H1 (cell line): ENCODE measurements at regions not wholly inside any gene's neighbourhood (a gene's known extent, or its start where the extent isn't known, plus 50 kb on each side); places are given as distances from the start of the nearest gene placed in this dataset.

Experiments used
- ASH2L ChIP-seq: fragments of 200-600, 300-600 bp; sonication (generic); IDR thresholded peaks from one replicate; pipeline ENCODE4 v1.7.1; 2017; ENCODE audit warnings: low read length
- EP300 ChIP-seq, 2 experiments: IDR thresholded peaks; 1 replicate in 1 of 2; 2 replicates in 1 of 2; pipeline ENCODE4 v1.6.1; 2011 to 2012; ENCODE audit warnings: low read depth in 2 of 2, low read length in 2 of 2, mild to moderate bottlenecking in 2 of 2, borderline replicate concordance in 1 of 2, inconsistent platforms in 1 of 2, moderate library complexity in 1 of 2
- EZH2 ChIP-seq: fragments of 200-600 bp; sonication (generic); IDR thresholded peaks from 2 replicates; pipeline ENCODE4 v1.7.1; 2012; ENCODE audit warnings: low read depth, mild to moderate bottlenecking, moderate library complexity, low read length, inconsistent platforms; ENCODE audit not compliant: severe bottlenecking
- POLR2A ChIP-seq, 2 experiments: IDR thresholded peaks; 1 replicate in 1 of 2; 2 replicates in 1 of 2; pipeline ENCODE4 v1.6.1; 2011; ENCODE audit warnings: low read depth in 2 of 2, low read length in 2 of 2, mild to moderate bottlenecking in 2 of 2; ENCODE audit errors: control extremely low read depth in 1 of 2
- RBBP5 ChIP-seq: IDR thresholded peaks from 2 replicates; pipeline ENCODE4 v1.7.1; 2012; ENCODE audit warnings: low read depth, mild to moderate bottlenecking, inconsistent platforms, low read length, moderate library complexity, borderline replicate concordance
- TF ChIP-seq, protein P1 (sequence below), 3 experiments: IDR thresholded peaks; 1 replicate in 2 of 3; 2 replicates in 1 of 3; pipeline versions ENCODE4 v1.5.1 to v1.6.1; 2011; ENCODE audit warnings: low read length in 3 of 3, mild to moderate bottlenecking in 3 of 3, inconsistent platforms in 2 of 3, low read depth in 1 of 3, moderate library complexity in 1 of 3; ENCODE audit not compliant: insufficient read depth in 1 of 3; ENCODE audit errors: control extremely low read depth in 1 of 3

GRCh38 chr7:117962366-117962994, 89.2 kb upstream of the CTTNBP2 start:
- TF ChIP-seq, protein P1, sequence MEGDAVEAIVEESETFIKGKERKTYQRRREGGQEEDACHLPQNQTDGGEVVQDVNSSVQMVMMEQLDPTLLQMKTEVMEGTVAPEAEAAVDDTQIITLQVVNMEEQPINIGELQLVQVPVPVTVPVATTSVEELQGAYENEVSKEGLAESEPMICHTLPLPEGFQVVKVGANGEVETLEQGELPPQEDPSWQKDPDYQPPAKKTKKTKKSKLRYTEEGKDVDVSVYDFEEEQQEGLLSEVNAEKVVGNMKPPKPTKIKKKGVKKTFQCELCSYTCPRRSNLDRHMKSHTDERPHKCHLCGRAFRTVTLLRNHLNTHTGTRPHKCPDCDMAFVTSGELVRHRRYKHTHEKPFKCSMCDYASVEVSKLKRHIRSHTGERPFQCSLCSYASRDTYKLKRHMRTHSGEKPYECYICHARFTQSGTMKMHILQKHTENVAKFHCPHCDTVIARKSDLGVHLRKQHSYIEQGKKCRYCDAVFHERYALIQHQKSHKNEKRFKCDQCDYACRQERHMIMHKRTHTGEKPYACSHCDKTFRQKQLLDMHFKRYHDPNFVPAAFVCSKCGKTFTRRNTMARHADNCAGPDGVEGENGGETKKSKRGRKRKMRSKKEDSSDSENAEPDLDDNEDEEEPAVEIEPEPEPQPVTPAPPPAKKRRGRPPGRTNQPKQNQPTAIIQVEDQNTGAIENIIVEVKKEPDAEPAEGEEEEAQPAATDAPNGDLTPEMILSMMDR (IDR thresholded peaks at IDR 0.05; ENCODE audit: control extremely low read depth in 1 of 3, insufficient read depth in 1 of 3, low read depth in 1 of 3, low read length in 3 of 3), result no peak
- TF ChIP-seq EZH2 (no peak), ASH2L (no peak), POLR2A (IDR thresholded peaks at IDR 0.05; ENCODE audit: control extremely low read depth in 1 of 2, low read depth in 2 of 2, low read length in 2 of 2) (no peak), EP300 (IDR thresholded peaks at IDR 0.05; ENCODE audit: borderline replicate concordance in 1 of 2, low read depth in 2 of 2, low read length in 2 of 2) (no peak), RBBP5 (no peak)
